GM12892 (cell line): ENCODE measurements at regions not wholly inside any gene's neighbourhood (a gene's known extent, or its start where the extent isn't known, plus 50 kb on each side); places are given as distances from the start of the nearest gene placed in this dataset.

Source experiments
- POLR2A ChIP-seq: IDR thresholded peaks from 2 replicates; pipeline ENCODE4 v1.6.1; 2011; ENCODE audit warnings: low read depth, low read length, control low read depth
- POLR2AphosphoS5 ChIP-seq: IDR thresholded peaks from 2 replicates; pipeline ENCODE4 v1.6.1; 2011; ENCODE audit warnings: low read depth, low read length, control low read depth

DNA sequence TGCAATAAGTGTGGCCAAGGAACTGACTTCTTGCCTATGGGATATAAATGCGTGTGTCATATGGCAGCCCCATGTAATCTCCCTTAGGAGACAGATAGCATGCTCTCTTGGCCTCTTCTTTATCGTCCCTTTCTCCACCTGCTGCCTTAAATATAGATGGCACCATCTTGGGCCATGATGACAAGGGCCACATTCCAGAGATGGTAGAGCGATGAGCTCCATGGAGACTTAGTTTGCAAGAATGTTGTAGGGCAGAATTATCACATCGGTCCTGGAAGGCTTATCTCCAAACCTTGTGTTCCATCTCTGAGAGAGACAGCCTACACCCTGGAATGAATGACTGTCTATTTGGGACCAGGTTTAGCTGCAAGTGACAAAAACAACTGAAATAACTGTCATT lies 536.7 kb downstream of the TNS1 start:
- no peak for TF ChIP-seq POLR2AphosphoS5
- TF ChIP-seq POLR2A, result no peak
